Activated CD8-positive, alpha-beta memory T cell treated with anti-CD3 and anti-CD28 coated beads for 36 hours (primary cell): ENCODE measurements at regions not wholly inside any gene's neighbourhood (a gene's known extent, or its start where the extent isn't known, plus 50 kb on each side); places are given as distances from the start of the nearest gene placed in this dataset.

Experiments used
- CTCF ChIA-PET: fragments of 350-600 bp; sonication (Branson Sonifier 250); formaldehyde crosslinking; loops from one replicate; lab custom pipeline; 2021; ENCODE audit warnings: antibody characterized with exemption; lab: Charles Lee
- POLR2A ChIA-PET: fragments of 350-600 bp; sonication (Branson Sonifier 250); formaldehyde crosslinking; loops from one replicate; lab custom pipeline; 2021; ENCODE audit warnings: antibody characterized with exemption; lab: Charles Lee

DNA sequence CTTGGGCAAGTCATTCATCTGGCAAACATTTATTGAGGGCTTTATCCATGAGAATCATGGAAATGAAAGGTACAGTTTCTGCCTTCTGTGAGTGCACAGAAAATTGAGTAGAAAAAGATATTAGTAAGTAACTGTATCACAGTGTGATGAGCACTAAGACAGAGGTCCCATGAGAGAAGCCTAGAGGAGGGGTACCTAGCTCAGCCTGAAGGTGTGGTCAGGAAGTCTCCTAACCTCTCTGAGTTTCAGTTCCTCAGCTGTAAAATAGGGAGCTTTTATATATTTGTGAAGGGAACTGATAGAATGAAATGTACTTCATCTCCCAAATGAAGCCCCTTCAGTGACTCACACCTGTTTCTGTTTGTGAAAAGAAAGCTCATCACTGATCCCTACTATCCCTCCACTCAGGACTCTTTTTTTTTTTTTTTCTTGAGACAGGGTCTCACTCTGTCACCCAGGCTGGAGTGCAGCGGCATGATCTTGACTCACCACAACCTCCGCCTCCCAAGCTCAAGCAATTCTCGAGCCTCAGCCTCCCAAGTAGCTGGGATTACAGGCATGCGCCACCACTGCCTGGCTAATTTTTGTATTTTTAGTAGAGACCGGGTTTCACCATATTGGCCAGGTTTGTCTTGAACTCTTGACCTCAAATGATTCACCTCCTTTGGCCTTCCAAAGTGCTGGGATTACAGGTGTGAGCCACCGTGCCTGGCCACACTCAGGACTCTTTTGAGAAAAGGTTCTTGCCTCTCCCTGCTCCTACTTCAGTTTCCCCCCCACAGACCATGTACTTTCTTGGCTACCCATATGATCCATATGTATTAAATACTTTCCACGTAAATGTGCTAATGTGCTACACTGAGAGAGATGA lies 93.7 kb upstream of the FUT8 start:
- CTCF ChIA-PET: no interaction called here
- POLR2A ChIA-PET: no interaction called here

DNA sequence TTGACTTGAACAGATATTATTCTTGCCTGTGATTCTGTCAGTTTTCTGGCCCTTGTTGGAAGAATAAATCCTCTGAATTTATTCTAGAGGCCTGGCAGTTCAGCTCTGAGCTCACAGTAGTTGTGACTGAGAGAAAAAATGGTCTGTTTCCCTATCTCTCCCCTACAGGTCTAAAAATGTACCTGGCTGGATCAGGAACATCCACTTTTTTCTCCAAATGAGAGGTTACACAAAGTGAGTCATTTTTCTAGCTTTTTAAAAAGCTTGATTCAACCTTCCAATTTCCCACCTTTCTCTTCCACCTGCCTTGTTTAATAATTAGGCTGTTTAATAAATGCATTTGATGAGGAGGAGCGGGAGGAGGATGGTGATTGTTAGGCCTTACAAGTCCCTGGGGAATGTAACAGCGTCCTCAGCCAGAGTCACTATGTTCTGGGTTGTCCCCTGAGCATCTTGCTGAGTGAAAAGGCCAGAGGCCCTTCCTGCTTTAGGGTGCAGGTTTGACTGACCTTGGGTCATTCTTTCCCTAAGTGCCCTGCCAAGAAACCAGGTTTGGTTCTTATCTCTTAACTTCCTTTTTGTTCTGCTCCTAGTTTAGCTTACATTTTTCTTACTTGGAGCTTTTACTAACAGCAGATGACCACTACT lies 91.7 kb upstream of the FUT8 start:
- ChIA-PET POLR2A (interaction anchor here (0.6 kb wide), 1 partner anchor 28 kb away, joined by 8 read pairs; no protein-coding TSS in a partner anchor), CTCF (interaction anchor here (0.8 to 1.4 kb wide), 3 partner anchors 11 to 14 kb away, joined by 3 to 4 read pairs (median 3); no protein-coding TSS in a partner anchor)

DNA sequence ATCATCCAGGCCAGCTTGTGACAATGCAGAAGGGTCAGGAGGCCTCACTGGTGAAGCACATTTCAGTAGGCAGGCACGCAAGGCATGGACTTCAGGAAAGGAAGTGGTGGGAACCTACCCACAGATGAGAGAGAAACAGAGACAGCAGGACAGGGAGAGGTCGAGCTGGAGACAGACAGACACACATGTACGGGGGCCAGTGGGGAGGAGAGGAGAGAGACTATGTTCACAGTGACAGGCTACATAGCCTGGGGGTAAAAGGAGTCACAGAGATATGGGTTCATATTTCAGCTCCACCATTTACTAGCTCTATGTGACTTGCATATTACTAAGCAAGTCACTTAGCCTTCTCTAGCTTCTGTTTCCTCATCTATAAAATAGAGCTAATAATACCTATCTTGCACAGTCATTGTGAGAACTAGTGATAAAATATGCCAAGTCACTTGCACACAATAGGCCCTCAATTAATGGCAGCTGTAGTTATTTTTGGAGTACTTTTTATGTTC lies 91.1 kb upstream of the FUT8 start:
- POLR2A ChIA-PET: no interaction called here
- CTCF ChIA-PET: interaction anchor here (0.8 to 1.4 kb wide), 2 partner anchors 12 to 13 kb away, joined by 3 to 4 read pairs; no protein-coding TSS in a partner anchor

DNA sequence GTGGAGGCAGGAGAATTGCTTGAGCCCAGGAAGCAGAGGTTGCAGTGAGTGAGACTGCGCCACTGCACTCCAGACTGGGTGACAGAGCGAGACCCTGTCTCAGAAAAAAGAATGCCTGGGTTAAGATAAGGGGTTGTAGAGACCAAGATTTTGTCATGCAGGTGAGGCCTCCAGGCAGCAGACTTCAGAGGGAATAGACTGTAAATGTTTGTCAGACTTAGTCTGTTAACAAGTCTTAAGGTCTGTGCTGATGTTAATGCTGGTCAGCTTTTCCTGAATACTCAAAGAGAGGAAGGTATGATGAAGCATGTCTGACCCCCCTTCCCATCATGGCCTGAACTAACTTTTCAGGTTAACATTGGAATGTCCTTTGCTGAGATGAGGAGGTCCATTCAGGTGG lies 83.0 kb upstream of the FUT8 start:
- POLR2A ChIA-PET: no interaction called here
- CTCF ChIA-PET: interaction anchor here (1.2 kb wide), 1 partner anchor 25 kb away, joined by 3 read pairs; no protein-coding TSS in a partner anchor

GRCh38 chr14:65329911-65330310 lies 82.6 kb upstream of the FUT8 start:
- ChIA-PET POLR2A (no interaction called here), CTCF (interaction anchor here (1.2 kb wide), 1 partner anchor 25 kb away, joined by 3 read pairs; no protein-coding TSS in a partner anchor)

DNA sequence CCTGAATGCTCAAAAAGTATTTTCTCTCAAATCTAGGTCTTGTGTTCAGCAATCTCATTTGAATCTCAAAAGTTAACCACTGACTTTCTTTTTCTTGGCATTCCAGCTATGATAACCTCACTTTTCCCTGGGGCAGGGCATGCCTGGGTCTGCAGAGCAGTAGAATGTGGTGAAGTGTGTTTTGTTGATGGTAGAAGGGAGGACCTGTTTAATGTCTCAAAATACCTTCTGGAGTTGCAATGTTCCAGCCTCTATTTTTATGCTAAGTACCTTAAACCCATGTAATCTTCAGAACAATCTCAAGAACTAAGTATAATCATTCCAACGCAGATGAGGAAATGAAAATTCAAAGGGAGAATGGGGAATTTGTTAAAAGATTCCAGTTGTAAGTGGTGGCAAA lies 82.1 kb upstream of the FUT8 start:
- POLR2A ChIA-PET: no interaction called here
- CTCF ChIA-PET: interaction anchor here (0.6 kb wide), 2 partner anchors 21 to 61 kb away, joined by 3 read pairs; no protein-coding TSS in a partner anchor

DNA sequence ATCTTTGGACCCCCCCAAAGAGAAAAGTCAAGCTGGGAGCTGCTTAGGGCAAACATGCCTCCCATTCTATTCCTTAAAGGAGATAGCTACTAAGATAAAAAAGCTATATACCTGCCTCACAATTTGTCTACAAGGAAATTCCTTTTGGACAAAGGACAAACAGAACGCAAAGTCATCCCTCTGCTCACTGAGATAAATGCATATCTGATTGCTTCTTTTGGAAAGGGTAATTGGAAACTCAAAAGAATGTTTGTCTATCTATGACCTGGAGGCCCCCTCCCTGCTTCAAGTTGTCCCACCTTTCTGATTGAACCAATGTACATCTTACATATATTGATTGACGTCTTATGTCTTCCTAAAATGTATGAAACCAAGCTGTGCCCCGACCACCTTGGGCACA lies 80.9 kb upstream of the FUT8 start:
- CTCF ChIA-PET: no interaction called here
- POLR2A ChIA-PET: no interaction called here

DNA sequence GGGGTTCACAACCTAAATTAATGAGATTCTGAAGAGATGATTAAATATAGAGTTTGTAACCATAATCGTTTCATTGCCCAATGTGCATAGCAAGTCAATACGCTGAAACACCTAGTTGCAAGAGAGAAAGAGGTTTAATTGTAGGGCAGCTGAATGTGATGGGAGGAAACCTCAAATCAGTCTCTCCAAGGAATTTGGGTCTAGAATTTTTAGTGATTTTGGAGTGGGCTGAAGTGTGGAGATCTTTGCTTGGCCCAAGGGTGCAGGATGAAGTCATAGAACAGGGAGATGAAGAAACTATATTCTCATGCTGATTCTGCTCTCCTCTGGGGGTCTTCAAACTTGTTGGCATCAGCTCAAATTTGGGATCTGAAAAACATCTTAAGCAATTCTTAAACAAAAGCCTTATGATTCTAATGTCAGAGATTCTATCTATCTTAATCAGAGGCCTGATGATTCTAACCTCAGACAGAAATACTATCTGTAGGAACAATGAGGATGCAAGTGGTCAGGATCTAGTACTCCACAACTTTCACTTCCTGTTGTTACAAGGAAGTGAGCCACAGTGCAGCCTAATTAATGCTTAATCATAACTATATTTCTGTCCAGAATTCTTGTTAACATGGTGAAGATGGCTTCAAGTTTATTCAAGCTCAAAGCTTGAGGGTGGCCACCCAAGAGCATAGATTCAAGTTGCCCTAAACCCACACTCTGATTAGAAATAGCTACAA lies 80.2 kb upstream of the FUT8 start:
- ChIA-PET CTCF (interaction anchor here (1.2 kb wide), 1 partner anchor 12 kb away, joined by 3 read pairs; no protein-coding TSS in a partner anchor), POLR2A (no interaction called here)

DNA sequence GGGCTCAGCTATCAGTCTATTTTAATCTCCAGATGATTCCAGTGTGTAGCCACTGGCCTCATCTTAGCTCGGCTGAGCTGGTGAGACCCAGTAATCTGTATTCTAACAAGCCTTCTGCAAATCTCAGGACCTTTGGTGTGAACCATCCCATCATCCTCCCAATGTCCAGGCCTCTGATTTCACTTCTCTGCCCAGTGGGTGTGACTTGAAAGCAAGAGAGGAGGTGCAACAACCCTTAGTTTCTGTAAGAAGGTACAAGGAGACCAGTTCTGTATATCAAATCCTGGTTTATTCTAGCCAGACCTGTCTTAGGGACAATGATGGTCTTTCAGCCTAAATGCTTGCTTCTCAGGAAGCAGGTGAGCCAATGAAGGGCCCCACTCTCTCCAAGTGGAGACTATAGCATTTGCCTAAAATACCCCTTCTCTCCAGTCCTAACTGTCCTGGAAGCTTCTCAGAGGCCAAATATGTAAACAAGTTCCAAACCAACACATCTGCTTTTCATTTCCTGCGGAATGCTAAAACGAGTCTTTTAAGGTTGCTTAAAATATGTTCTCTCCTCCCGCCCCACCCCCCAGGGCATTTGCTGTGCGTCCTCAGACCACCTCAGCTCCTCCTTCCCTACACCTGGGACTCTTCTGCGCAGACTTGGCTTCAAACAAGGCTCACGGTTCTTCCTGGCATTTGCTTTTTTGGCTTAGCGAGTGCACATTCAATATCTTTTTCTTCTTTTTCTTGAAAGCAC lies 78.4 kb upstream of the FUT8 start:
- POLR2A ChIA-PET: no interaction called here
- CTCF ChIA-PET: interaction anchor here (0.6 to 1.8 kb wide), 2 partner anchors 12 to 156 kb away, joined by 3 to 4 read pairs; no protein-coding TSS in a partner anchor

DNA sequence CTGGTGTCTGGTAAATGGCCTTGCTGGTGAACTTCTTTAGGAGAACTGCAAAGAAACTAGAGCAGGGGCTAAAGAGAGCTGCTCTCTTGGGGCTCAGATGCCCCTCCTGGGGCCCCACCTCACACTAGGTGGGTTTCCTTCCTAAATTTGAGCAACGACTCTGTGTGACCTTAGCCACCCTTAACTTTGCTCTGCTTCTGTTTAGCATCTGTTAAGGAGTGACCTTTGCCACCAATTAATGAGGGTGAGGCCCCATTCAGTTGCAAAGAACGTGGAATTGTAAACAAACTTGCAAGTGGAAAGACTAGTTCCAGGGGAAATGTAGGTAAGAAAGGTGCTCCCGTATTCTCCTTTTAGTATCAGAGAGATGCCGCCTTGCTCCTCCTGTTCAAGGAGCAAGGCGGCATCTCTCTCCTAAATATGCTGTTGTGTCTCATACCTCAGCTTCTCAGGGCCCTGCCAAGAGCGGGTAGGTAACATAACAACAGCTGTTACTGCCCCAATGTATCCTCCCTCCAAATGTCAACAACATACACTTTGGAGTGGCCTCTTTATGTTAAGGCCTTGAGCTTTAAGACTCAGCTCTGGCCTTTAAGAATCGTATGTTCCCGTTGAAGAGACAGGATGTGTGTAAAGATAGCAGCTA lies 77.6 kb upstream of the FUT8 start:
- ChIA-PET CTCF (interaction anchor here (0.6 to 1.8 kb wide), 3 partner anchors 9 to 155 kb away, joined by 3 to 4 read pairs (median 3); no protein-coding TSS in a partner anchor), POLR2A (interaction anchor here (0.6 kb wide), 1 partner anchor 45 kb away, joined by 9 read pairs; no protein-coding TSS in a partner anchor)

DNA sequence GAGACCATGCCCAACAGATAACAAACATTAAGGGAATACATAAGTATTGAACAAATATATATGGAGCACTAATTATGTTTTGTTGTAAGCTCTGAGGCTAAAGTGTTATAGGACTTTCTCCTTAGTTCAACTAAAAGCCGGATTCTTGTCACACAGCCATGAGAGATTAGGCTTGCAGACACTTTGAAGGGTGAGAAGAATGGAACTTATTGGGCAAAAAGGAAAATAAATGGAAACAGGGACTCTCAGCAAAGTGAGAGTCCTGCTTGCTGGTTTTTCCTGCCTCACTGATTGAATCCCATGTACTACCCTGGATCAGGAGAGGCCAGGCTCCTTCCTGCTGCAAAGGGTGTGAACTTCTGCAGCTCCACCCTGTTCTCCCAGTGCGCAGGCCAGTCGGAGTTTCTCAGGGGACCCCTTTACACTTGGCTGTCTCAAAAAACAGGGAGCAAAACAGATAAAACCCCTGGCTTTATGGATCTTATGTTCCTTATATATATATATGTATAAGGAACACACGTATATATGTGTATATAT lies 77.1 kb upstream of the FUT8 start:
- CTCF ChIA-PET: interaction anchor here (1.1 to 1.8 kb wide), 3 partner anchors 10 to 30 kb away, joined by 3 to 4 read pairs (median 3); no protein-coding TSS in a partner anchor
- POLR2A ChIA-PET: interaction anchor here (0.6 to 1.0 kb wide), 3 partner anchors 45 to 820 kb away, joined by 3 to 9 read pairs (median 5); no protein-coding TSS in a partner anchor

GRCh38 chr14:65336191-65336591 lies 76.3 kb upstream of the FUT8 start:
- POLR2A ChIA-PET: interaction anchor here (0.6 to 1.0 kb wide), 2 partner anchors 75 to 819 kb away, joined by 3 to 5 read pairs; no protein-coding TSS in a partner anchor
- CTCF ChIA-PET: interaction anchor here (1.1 kb wide), 1 partner anchor 31 kb away, joined by 3 read pairs; no protein-coding TSS in a partner anchor

DNA sequence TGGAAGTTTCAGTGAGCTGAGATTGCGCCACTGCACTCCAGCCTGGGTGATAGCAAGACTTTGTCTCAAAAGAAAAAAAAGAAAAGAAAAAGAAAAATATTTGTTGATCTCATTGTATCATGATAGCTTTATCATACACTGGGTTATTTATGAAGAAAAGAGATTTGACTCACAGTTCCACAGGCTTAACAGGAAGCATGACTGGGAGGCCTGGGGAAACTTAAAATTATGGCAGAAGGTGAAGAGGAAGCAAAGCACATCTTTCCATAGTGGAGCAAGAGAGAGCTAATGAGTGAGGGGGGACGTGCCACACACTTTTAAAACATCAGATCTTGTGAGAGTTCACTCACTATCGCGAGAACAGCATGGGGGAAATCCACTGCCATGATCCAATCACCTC lies 72.7 kb upstream of the FUT8 start:
- ChIA-PET CTCF (no interaction called here), POLR2A (no interaction called here)

GRCh38 chr14:65344011-65344410 lies 68.5 kb upstream of the FUT8 start:
- POLR2A ChIA-PET: no interaction called here

DNA sequence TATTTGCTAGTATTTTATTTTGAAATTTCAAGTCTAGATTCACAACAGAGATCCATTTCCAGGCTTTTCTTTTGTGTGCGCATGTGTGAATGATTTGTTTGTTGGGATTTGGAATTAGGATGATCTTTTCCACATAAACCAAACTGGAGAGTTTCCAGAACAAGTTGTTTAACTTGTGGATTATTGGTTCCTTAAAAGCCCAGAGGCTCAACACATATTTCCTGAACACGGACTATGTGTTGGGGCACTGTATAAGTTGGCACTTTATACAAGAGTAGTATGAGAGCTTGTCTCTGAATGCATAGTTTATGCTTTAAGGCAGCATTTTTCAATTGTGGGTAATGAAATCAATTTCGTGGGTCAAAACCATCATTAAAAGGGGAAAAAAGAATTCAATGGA lies 67.3 kb upstream of the FUT8 start:
- CTCF ChIA-PET: no interaction called here

More at GRCh38 chr14:65344011-65344410, 68.5 kb upstream of the FUT8 start:
- CTCF ChIA-PET: interaction anchor here (1.0 kb wide), 1 partner anchor 13 kb away, joined by 3 read pairs; no protein-coding TSS in a partner anchor

DNA sequence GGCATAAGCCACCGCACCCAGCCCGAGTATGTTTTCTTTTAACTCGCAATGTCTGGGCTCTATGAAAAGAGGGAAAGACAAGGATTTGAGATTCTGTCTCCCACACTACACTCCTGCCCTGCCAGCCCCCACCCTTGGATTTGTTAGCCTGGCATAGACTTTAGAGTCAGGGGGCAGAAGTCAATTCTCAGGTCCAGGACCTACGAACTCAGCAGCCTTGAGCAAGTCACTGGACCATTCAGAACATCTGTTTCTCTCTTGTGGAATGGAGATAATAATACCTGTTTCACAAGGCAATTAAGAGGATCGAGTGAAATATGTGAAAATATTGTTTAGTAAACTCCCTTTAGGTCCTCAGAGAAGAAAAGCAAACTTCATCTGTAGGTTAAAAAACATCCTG lies 66.1 kb upstream of the FUT8 start:
- CTCF ChIA-PET: no interaction called here
- POLR2A ChIA-PET: no interaction called here

More for the DNA sequence above, 67.3 kb upstream of the FUT8 start:
- POLR2A ChIA-PET: no interaction called here

DNA sequence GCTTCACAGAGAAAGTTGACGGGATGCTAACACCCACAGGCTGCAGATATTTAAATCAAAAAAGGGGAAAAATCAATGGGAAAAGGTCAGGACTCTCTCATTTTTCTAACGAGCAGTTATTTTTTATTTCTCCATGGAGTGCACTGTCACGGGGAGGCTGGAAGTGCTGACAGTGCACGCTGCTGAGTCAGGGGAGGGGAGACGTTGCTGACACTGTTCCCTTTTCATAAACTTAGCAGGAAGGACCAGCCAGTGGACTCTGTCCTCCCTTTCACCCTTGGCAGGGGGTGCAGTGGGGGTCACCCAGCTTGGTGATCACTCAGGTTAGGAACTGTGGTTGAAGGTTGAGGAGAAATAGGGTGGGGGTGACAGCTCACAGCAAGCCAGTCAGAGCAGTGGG lies 65.6 kb upstream of the FUT8 start:
- CTCF ChIA-PET: no interaction called here
- POLR2A ChIA-PET: no interaction called here
